Ovary (tissue), 7 donors: ENCODE measurements at regions not wholly inside any gene's neighbourhood (a gene's known extent, or its start where the extent isn't known, plus 50 kb on each side); places are given as distances from the start of the nearest gene placed in this dataset.

Experiments used
- DNase-seq, 5 donors: peaks; one replicate each; pipeline ENCODE4 v3.0.0-alpha.2; 2019 to 2020
- H3K27ac ChIP-seq, 2 donors: fragments of 200-600 bp; one replicate each; pipeline versions ENCODE4 v1.5.1 to v1.8.0; 2019 to 2022
- H3K27me3 ChIP-seq: fragments of 200-600 bp; one replicate; pipeline ENCODE4 v1.8.0; 2022
- H3K36me3 ChIP-seq: fragments of 200-600 bp; sonication (generic); one replicate; pipeline ENCODE4 v1.5.1; 2019
- H3K4me1 ChIP-seq: one replicate; pipeline ENCODE4 v1.8.1; 2013; ENCODE audit warnings: mild to moderate bottlenecking, moderate library complexity; ENCODE audit not compliant: insufficient read depth
- H3K4me3 ChIP-seq: fragments of 200-600 bp; sonication (generic); one replicate; pipeline ENCODE4 v1.5.1; 2017
- H3K9me3 ChIP-seq, 2 donors: fragments of 200-600 bp in 1 of 2; sonication (generic) in 1 of 2; one replicate each; pipeline versions ENCODE4 v1.5.1 to v1.8.1; 2013 to 2019; ENCODE audit warnings: mild to moderate bottlenecking in 1 of 2, moderate library complexity in 1 of 2
- EP300 ChIP-seq: sonication (generic); formaldehyde crosslinking; IDR thresholded peaks from one replicate; pipeline ENCODE4 v1.6.1; 2017; ENCODE audit warnings: antibody characterized with exemption
- POLR2A ChIP-seq: fragments of 450-650 bp; IDR thresholded peaks from one replicate; pipeline ENCODE4 v1.6.1; 2017; ENCODE audit warnings: antibody characterized with exemption, mild to moderate bottlenecking, moderate library complexity
- WGBS, 3 donors: extraction: QIAGEN DNeasy Blood & Tissue Kit in 1 of 3; methylation state at CpG; one replicate each; pipeline versions ENCODE4 v1.1.5 to v1.1.7; 2013 to 2017; 5-methylcytosine and 5-hydroxymethylcytosine counted together
- intact Hi-C, 4 donors: fragments of 100-400 bp; cut with DNase I; formaldehyde crosslinking; loops; one replicate each; pipeline versions ENCODE4 v1.11.0 to v1.15.1; 2022 to 2023
- TF ChIP-seq, protein P1 (sequence below), 3 donors: fragments of 450-650 bp in 2 of 3; fragments of 200-600 bp in 1 of 3; IDR thresholded peaks; one replicate each; pipeline versions ENCODE4 v1.5.1 to v1.8.0; 2016 to 2022; ENCODE audit warnings: antibody characterized with exemption in 3 of 3, mild to moderate bottlenecking in 1 of 3
- donor health status: DM: no; HTN: no; CAD: no; lungs with moderate emphysema.
- donor health status: DM: no; HTN: no; CAD: no.
- donor health status: Bipolar disorder and iron deficiency.
- donor health status: DM: no; HTN: no; CAD: no.
- donor health status: DM: yes; HTN: yes; CAD: no.

DNA sequence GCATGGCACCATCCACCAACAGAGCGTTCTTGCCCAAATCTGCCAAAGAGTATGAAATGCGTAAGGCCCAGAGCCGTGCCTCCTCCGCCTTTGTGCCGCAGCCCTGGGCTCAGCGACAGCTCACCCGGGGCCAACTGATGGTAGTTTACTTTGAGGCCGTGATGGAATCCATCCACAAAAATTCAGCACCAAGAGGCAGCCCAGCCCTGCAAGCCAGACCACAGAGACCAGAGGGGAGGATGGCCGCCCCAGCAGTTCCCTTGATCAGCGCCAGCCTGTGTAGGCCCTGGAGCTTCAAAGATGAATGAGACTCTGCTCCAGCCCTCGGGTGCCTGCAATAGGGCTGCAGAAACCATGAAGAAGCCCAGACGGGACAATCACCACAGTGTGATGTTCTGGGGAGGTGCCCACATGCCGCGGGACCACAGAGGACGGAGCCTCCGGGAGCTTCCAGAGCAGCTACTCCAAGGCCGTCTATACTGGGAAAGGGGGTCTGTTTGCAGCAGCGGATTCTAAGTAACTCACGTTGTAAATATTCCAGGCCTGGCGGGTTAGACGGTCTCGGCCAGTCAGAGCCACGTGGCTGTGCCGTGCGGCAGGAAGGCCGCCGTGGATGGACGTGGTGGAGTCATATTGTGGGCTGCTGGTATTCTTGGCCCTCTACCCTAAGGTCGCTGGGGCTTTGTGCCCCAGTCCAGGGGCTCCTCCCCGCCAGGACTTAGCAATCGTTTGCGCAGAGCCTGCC is 80.3 kb downstream of the RBFOX3 start:
- 72 to 82% (median 80%) methylated on average over 32 of the region's 32 CpGs for WGBS, 3 donors
- Histone ChIP-seq H3K9me3 (no peaks in the 10 kb centered on the region), H3K4me1 (no peaks in the 10 kb centered on the region), H3K27me3 (no peaks in the 10 kb centered on the region), H3K4me3 (no peak overlapping the region), H3K27ac (no peak overlapping the region), H3K36me3 (no peaks in the 10 kb centered on the region)
- intact Hi-C loops: no loop called here
- DNase-seq: no peak
- TF ChIP-seq EP300: no peak
- no peak for TF ChIP-seq POLR2A
- TF ChIP-seq, protein P1, sequence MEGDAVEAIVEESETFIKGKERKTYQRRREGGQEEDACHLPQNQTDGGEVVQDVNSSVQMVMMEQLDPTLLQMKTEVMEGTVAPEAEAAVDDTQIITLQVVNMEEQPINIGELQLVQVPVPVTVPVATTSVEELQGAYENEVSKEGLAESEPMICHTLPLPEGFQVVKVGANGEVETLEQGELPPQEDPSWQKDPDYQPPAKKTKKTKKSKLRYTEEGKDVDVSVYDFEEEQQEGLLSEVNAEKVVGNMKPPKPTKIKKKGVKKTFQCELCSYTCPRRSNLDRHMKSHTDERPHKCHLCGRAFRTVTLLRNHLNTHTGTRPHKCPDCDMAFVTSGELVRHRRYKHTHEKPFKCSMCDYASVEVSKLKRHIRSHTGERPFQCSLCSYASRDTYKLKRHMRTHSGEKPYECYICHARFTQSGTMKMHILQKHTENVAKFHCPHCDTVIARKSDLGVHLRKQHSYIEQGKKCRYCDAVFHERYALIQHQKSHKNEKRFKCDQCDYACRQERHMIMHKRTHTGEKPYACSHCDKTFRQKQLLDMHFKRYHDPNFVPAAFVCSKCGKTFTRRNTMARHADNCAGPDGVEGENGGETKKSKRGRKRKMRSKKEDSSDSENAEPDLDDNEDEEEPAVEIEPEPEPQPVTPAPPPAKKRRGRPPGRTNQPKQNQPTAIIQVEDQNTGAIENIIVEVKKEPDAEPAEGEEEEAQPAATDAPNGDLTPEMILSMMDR (IDR thresholded peaks at IDR 0.05): no peak

DNA sequence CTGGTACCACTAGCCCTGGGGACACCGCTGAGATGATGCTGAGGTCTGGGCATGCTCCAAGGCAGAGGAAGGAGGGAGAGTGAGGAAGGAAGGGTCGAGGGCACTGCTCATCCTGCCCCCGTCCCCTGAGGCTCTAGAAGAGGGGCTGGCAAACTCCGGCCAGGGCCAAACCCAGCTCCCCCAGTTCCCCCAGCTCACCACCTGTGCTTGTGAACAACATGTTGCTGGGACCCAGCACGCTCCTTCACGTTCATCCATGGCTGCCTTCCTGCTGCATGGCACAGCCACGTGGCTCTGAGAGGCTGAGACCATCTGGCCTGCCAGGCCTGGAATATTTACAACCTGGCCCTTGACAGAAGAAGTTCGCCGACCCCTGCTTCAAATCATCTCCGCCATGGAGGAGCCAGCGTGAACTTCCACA is 81.2 kb downstream of the RBFOX3 start:
- Histone ChIP-seq H3K36me3 (no peaks in the 10 kb centered on the region), H3K9me3 (no peaks in the 10 kb centered on the region), H3K27me3 (no peaks in the 10 kb centered on the region), H3K27ac (no peak overlapping the region), H3K4me1 (no peaks in the 10 kb centered on the region), H3K4me3 (no peak overlapping the region)
- TF ChIP-seq POLR2A: no peak
- TF ChIP-seq, protein P1 (IDR thresholded peaks at IDR 0.05): no peak
- no peak for TF ChIP-seq EP300
- intact Hi-C loops: no loop called here
- no peak for DNase-seq
- WGBS, 3 donors: 52 to 72% (median 65%) methylated on average over 11 of the region's 11 CpGs

DNA sequence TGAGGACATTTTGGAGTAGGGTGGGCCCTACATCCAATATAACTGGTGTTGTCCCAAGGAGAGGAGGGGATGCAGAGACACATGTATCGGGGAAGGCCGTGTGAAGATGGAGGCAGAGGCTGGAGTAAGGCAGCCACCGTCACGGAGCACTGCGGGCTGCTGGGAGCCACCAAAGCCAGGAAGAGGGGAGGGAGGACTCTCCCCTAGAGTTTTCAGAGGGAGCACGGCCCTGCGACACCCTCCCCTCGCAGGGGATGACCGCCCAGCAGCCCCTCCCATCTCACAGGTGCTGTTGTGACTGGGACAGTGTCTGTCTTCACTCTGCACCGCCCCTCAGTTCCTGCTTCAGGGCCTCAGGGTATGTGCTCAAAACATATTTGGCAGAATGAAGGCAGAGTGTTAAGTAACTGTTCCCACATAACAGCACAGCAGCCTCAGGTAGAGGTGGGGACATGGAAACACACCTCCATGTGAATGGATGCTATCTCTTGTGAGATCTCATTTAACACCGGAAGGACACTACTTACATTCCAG is 82.2 kb downstream of the RBFOX3 start:
- no peak overlapping the region for H3K4me3 ChIP-seq
- no peak overlapping the region for H3K27ac ChIP-seq
- DNase-seq: no peak
- WGBS, 3 donors: 75 to 93% (median 84%) methylated on average over 11 of the region's 11 CpGs
- no peaks in the 10 kb centered on the region for H3K36me3 ChIP-seq
- TF ChIP-seq POLR2A (no peak), EP300 (no peak)
- TF ChIP-seq, protein P1 (IDR thresholded peaks at IDR 0.05): no peak
- intact Hi-C loops: no loop called here
- no peaks in the 10 kb centered on the region for H3K9me3 ChIP-seq
- H3K4me1 ChIP-seq: no peaks in the 10 kb centered on the region
- H3K27me3 ChIP-seq: no peaks in the 10 kb centered on the region

DNA sequence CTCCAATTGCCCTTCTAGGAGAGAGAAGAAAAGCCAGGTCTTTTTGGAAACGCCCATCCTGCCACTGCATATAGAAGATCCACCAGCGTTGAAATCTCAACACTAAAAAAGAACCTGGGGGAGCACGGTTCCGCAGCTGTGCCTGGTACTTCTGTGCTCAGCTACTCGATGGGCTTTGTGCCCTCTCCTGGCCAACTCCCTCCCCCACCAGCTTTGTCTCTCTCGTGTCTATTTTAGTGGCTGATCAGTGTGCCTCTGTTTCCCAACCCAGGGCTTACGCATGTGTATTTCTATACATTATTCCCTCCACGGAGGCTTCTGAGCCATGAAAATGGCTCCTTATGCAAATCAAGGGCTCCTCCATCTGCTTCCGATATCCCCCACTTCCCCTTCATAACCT is 83.5 kb downstream of the RBFOX3 start:
- H3K27ac ChIP-seq: no peak overlapping the region
- H3K4me1 ChIP-seq: no peaks in the 10 kb centered on the region
- TF ChIP-seq, protein P1 (IDR thresholded peaks at IDR 0.05): no peak
- no peak for TF ChIP-seq EP300
- TF ChIP-seq POLR2A: no peak
- intact Hi-C loops: no loop called here
- H3K36me3 ChIP-seq: no peaks in the 10 kb centered on the region
- H3K4me3 ChIP-seq: no peak overlapping the region
- no peaks in the 10 kb centered on the region for H3K27me3 ChIP-seq
- DNase-seq: no peak
- 79 to 85% (median 80%) methylated on average over 9 of the region's 9 CpGs for WGBS, 3 donors
- H3K9me3 ChIP-seq: no peaks in the 10 kb centered on the region
